HCEC 1CT (cell line): ENCODE measurements at regions not wholly inside any gene's neighbourhood (a gene's known extent, or its start where the extent isn't known, plus 50 kb on each side); places are given as distances from the start of the nearest gene placed in this dataset.

Experiments used
- DNase-seq: peaks from one replicate; pipeline ENCODE4 v3.0.0-alpha.2; 2017

GRCh38 chr14:100674897-100675619 lies 51.6 kb upstream of the DLK1 start:
- DNase-seq = no peak

DNA sequence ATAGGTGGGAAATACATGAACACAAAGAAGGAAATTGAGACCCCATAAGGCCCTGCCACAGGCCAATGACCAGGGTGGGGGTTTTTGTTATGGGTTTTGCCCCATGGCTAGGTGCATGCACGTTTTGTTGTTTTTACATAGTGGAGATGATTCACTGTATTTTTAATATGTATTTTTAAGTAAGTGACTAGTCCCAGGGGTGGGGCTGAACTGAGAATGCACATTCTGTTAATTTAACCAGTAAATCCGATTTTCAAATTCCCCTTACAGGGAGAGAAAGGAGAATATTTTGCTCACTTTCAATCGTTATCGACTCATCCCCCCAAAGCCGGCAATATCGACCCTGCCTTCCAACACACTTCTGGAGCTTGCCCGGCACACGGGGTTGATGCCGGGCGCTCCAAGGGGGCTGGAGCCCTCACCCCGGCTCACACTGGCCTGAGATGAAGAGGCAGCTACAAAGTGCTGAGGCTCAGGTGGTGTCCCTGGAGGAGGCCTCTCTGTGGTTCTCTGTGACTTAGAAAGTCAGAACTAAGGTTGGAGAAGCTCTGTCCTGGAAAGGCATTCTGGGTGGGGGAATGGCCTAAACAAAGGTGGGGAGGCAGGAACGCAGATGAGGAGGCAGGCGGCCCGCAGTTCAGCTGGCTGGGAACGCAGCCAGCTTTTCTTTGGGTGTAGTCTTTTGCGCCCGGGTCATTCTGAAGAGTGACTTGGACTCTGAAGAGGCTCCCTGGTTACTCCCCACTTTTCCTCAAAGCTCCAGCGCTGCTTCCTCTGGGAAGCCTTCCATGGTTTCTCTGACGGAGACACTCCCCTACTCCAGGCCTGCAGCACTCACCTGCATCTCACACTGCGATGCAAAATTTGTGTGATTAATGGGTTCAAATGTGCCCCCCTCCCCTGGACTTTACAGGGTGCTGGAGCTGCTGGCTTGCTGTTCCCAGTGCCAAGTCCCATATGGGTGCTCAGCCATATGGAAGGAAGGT lies 50.7 kb upstream of the DLK1 start:
- DNase-seq = no peak
